GM23338 (cell line): ENCODE measurements at regions not wholly inside any gene's neighbourhood (a gene's known extent, or its start where the extent isn't known, plus 50 kb on each side); places are given as distances from the start of the nearest gene placed in this dataset.

ENCODE experiments used
- ATAC-seq: fragments of 200-7000 bp; cut with Tn5 transposase; 3 replicates; pipeline ENCODE4 v1.9.1; 2020
- DNase-seq: peaks from one replicate; pipeline ENCODE4 v3.0.0-alpha.2; 2015; ENCODE audit warnings: low spot score
- H2AFZ ChIP-seq: fragments of 200-600 bp; sonication (generic); 2 replicates; pipeline ENCODE4 v1.8.0; 2016; ENCODE audit warnings: antibody characterized with exemption, mild to moderate bottlenecking, moderate library complexity
- H3F3A ChIP-seq: fragments of 200-600 bp; sonication (generic); replicated peaks from 2 replicates; pipeline ENCODE4 v1.8.0; 2017; ENCODE audit warnings: antibody characterized with exemption, mixed run types, low read depth
- H3K27ac ChIP-seq: fragments of 200-600 bp; sonication (generic); 2 replicates; pipeline ENCODE4 v1.6.1; 2016; ENCODE audit warnings: low read depth
- H3K27me3 ChIP-seq: fragments of 200-600 bp; sonication (generic); 2 replicates; pipeline ENCODE4 v1.8.0; 2016; ENCODE audit warnings: mild to moderate bottlenecking, mixed run types, moderate library complexity; ENCODE audit not compliant: insufficient read depth
- H3K36me3 ChIP-seq: fragments of 200-600 bp; sonication (generic); 2 replicates; pipeline ENCODE4 v1.8.0; 2016; ENCODE audit warnings: mild to moderate bottlenecking; ENCODE audit not compliant: insufficient read depth
- H3K4me1 ChIP-seq: fragments of 200-600 bp; sonication (generic); 2 replicates; pipeline ENCODE4 v1.8.0; 2016; ENCODE audit warnings: mild to moderate bottlenecking, moderate library complexity; ENCODE audit not compliant: insufficient read depth
- H3K4me2 ChIP-seq: fragments of 200-600 bp; sonication (generic); 2 replicates; pipeline ENCODE4 v1.7.1; 2017; ENCODE audit warnings: mixed run types
- H3K4me3 ChIP-seq: fragments of 200-600 bp; sonication (generic); 2 replicates; pipeline ENCODE4 v1.6.1; 2016; ENCODE audit warnings: mixed run types
- H3K79me2 ChIP-seq: fragments of 200-600 bp; sonication (generic); replicated peaks from 2 replicates; pipeline ENCODE4 v1.8.0; 2017; ENCODE audit warnings: mild to moderate bottlenecking; ENCODE audit not compliant: insufficient read depth
- H3K9me2 ChIP-seq: fragments of 200-600 bp; sonication (generic); 2 replicates; pipeline ENCODE4 v1.8.0; 2017; ENCODE audit not compliant: insufficient read depth
- H4K20me1 ChIP-seq: fragments of 200-600 bp; sonication (generic); replicated peaks from 2 replicates; pipeline ENCODE4 v1.8.0; 2017; ENCODE audit warnings: mild to moderate bottlenecking; ENCODE audit not compliant: insufficient read depth
- H3K27ac Mint-ChIP-seq: 2 replicates; pipeline ENCODE4 v1.8.0; 2020; ENCODE audit warnings: inconsistent platforms, mild to moderate bottlenecking, moderate library complexity, mixed read lengths
- H3K27me3 Mint-ChIP-seq: 3 replicates; pipeline ENCODE4 v1.8.0; 2022; ENCODE audit warnings: low read depth, mild to moderate bottlenecking, moderate library complexity, mixed read lengths, inconsistent platforms; ENCODE audit not compliant: insufficient read depth, poor library complexity
- H3K36me3 Mint-ChIP-seq: 3 replicates; pipeline ENCODE4 v1.8.0; 2021; ENCODE audit warnings: low read depth, mild to moderate bottlenecking, inconsistent platforms, moderate library complexity, mixed read lengths
- H3K4me1 Mint-ChIP-seq: 3 replicates; pipeline ENCODE4 v1.8.0; 2020; ENCODE audit warnings: mild to moderate bottlenecking, inconsistent platforms, mixed read lengths
- H3K4me3 Mint-ChIP-seq: 3 replicates; pipeline ENCODE4 v1.8.0; 2021; ENCODE audit warnings: moderate library complexity, mild to moderate bottlenecking, inconsistent platforms, mixed read lengths
- H3K9me3 Mint-ChIP-seq: 3 replicates; pipeline ENCODE4 v1.8.0; 2020; ENCODE audit warnings: moderate library complexity, mild to moderate bottlenecking, inconsistent platforms, mixed read lengths
- EZH2 ChIP-seq: fragments of 200-600 bp; sonication (generic); IDR thresholded peaks from one replicate; pipeline ENCODE4 v1.8.0; 2017; ENCODE audit warnings: antibody characterized with exemption, mild to moderate bottlenecking, low read depth; ENCODE audit not compliant: unreplicated experiment
- JUNB ChIP-seq: IDR thresholded peaks from one replicate; pipeline ENCODE4 v1.6.1; 2016; ENCODE audit warnings: antibody characterized with exemption; ENCODE audit not compliant: unreplicated experiment
- NANOG ChIP-seq: IDR thresholded peaks from 2 replicates; pipeline ENCODE4 v1.6.1; 2016; ENCODE audit warnings: antibody characterized with exemption, borderline replicate concordance
- REST ChIP-seq: IDR thresholded peaks from one replicate; pipeline ENCODE4 v1.6.1; 2018; ENCODE audit warnings: antibody characterized with exemption; ENCODE audit not compliant: unreplicated experiment
- ZNF331 ChIP-seq: fragments of 250-450 bp; sonication (Bioruptor Pico); IDR thresholded peaks from 2 replicates; pipeline ENCODE4 v1.5.0; 2020; ENCODE audit warnings: low read depth, mild to moderate bottlenecking, moderate library complexity
- TF ChIP-seq, protein P1 (sequence below): IDR thresholded peaks from 2 replicates; pipeline ENCODE4 v1.6.1; 2016; ENCODE audit warnings: antibody characterized with exemption
- TF ChIP-seq, protein P2 (sequence below): fragments of 250-450 bp; sonication (Bioruptor Pico); IDR thresholded peaks from 2 replicates; pipeline ENCODE4 v1.5.0; 2020; ENCODE audit warnings: mild to moderate bottlenecking, moderate library complexity

GRCh38 chr2:180343528-180344345 is 336.6 kb upstream of the CWC22 start:
- Histone ChIP-seq H3K36me3 (no peaks in the 10 kb centered on the region), H3K27ac (no peak overlapping the region), H3K27me3 (no peaks in the 10 kb centered on the region), H3K4me2 (no peak overlapping the region), H3K79me2 (no peaks in the 10 kb centered on the region), H3K9me2 (no peaks in the 10 kb centered on the region), H3K4me1 (no peaks in the 10 kb centered on the region), H2AFZ (no peak overlapping the region), H3K4me3 (no peak overlapping the region), H3F3A (no peaks in the 10 kb centered on the region), H4K20me1 (no peaks in the 10 kb centered on the region)
- TF ChIP-seq, protein P1, sequence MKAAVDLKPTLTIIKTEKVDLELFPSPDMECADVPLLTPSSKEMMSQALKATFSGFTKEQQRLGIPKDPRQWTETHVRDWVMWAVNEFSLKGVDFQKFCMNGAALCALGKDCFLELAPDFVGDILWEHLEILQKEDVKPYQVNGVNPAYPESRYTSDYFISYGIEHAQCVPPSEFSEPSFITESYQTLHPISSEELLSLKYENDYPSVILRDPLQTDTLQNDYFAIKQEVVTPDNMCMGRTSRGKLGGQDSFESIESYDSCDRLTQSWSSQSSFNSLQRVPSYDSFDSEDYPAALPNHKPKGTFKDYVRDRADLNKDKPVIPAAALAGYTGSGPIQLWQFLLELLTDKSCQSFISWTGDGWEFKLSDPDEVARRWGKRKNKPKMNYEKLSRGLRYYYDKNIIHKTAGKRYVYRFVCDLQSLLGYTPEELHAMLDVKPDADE: no peak
- TF ChIP-seq, protein P2, sequence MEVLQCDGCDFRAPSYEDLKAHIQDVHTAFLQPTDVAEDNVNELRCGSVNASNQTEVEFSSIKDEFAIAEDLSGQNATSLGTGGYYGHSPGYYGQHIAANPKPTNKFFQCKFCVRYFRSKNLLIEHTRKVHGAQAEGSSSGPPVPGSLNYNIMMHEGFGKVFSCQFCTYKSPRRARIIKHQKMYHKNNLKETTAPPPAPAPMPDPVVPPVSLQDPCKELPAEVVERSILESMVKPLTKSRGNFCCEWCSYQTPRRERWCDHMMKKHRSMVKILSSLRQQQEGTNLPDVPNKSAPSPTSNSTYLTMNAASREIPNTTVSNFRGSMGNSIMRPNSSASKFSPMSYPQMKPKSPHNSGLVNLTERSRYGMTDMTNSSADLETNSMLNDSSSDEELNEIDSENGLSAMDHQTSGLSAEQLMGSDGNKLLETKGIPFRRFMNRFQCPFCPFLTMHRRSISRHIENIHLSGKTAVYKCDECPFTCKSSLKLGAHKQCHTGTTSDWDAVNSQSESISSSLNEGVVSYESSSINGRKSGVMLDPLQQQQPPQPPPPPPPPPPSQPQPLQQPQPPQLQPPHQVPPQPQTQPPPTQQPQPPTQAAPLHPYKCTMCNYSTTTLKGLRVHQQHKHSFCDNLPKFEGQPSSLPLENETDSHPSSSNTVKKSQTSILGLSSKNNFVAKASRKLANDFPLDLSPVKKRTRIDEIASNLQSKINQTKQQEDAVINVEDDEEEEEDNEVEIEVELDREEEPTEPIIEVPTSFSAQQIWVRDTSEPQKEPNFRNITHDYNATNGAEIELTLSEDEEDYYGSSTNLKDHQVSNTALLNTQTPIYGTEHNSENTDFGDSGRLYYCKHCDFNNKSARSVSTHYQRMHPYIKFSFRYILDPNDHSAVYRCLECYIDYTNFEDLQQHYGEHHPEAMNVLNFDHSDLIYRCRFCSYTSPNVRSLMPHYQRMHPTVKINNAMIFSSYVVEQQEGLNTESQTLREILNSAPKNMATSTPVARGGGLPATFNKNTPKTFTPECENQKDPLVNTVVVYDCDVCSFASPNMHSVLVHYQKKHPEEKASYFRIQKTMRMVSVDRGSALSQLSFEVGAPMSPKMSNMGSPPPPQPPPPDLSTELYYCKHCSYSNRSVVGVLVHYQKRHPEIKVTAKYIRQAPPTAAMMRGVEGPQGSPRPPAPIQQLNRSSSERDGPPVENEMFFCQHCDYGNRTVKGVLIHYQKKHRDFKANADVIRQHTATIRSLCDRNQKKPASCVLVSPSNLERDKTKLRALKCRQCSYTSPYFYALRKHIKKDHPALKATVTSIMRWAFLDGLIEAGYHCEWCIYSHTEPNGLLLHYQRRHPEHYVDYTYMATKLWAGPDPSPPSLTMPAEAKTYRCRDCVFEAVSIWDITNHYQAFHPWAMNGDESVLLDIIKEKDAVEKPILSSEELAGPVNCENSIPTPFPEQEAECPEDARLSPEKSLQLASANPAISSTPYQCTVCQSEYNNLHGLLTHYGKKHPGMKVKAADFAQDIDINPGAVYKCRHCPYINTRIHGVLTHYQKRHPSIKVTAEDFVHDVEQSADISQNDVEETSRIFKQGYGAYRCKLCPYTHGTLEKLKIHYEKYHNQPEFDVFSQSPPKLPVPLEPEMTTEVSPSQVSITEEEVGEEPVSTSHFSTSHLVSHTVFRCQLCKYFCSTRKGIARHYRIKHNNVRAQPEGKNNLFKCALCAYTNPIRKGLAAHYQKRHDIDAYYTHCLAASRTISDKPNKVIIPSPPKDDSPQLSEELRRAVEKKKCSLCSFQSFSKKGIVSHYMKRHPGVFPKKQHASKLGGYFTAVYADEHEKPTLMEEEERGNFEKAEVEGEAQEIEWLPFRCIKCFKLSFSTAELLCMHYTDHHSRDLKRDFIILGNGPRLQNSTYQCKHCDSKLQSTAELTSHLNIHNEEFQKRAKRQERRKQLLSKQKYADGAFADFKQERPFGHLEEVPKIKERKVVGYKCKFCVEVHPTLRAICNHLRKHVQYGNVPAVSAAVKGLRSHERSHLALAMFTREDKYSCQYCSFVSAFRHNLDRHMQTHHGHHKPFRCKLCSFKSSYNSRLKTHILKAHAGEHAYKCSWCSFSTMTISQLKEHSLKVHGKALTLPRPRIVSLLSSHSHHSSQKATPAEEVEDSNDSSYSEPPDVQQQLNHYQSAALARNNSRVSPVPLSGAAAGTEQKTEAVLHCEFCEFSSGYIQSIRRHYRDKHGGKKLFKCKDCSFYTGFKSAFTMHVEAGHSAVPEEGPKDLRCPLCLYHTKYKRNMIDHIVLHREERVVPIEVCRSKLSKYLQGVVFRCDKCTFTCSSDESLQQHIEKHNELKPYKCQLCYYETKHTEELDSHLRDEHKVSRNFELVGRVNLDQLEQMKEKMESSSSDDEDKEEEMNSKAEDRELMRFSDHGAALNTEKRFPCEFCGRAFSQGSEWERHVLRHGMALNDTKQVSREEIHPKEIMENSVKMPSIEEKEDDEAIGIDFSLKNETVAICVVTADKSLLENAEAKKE (CRISPR knock-in tag): no peak
- H3K36me3 Mint-ChIP-seq: peaks cover 8% of the 10 kb centered on the region; the same call in 2 of the 3 replicates
- H3K27me3 Mint-ChIP-seq: no peaks in the 10 kb centered on the region
- H3K27ac Mint-ChIP-seq: peak overlapping the region; percentile 42; the same call in 1 of the 2 replicates
- no peaks in the 10 kb centered on the region for H3K4me1 Mint-ChIP-seq
- DNase-seq: no peak
- H3K4me3 Mint-ChIP-seq: no peak overlapping the region
- H3K9me3 Mint-ChIP-seq: peaks cover 17% of the 10 kb centered on the region; the same call in 2 of the 3 replicates
- ATAC-seq: no peak

GRCh38 chr2:180337136-180337535 is 330.0 kb upstream of the CWC22 start:
- H3K9me2 ChIP-seq: peaks cover 3% of the 10 kb centered on the region; the same call in 1 of the 2 replicates
- H4K20me1 ChIP-seq: no peaks in the 10 kb centered on the region
- no peak for ATAC-seq
- H3K27ac Mint-ChIP-seq: no peak overlapping the region
- no peak overlapping the region for H3K4me3 ChIP-seq
- no peaks in the 10 kb centered on the region for H3K27me3 Mint-ChIP-seq
- H3K4me1 Mint-ChIP-seq: no peaks in the 10 kb centered on the region
- H3K9me3 Mint-ChIP-seq: peaks cover 51% of the 10 kb centered on the region
- H3F3A ChIP-seq: no peaks in the 10 kb centered on the region
- no peaks in the 10 kb centered on the region; the same call in 1 of the 2 replicates for H3K36me3 ChIP-seq
- no peak overlapping the region for H3K4me2 ChIP-seq
- no peaks in the 10 kb centered on the region for H3K4me1 ChIP-seq
- H2AFZ ChIP-seq: no peak overlapping the region
- H3K4me3 Mint-ChIP-seq: no peak overlapping the region
- no peaks in the 10 kb centered on the region for H3K27me3 ChIP-seq
- no peaks in the 10 kb centered on the region for H3K79me2 ChIP-seq
- no peak overlapping the region for H3K27ac ChIP-seq
- peaks cover 35% of the 10 kb centered on the region; the same call in 2 of the 3 replicates for H3K36me3 Mint-ChIP-seq
- DNase-seq: no peak
- TF ChIP-seq ZNF331 (CRISPR knock-in tag) (no peak), REST (no peak), JUNB (no peak), EZH2 (no peak), NANOG (no peak)
